WTC11 (cell line): ENCODE measurements at regions not wholly inside any gene's neighbourhood (a gene's known extent, or its start where the extent isn't known, plus 50 kb on each side); places are given as distances from the start of the nearest gene placed in this dataset.

Experiments used
- ATAC-seq: fragments of 200-7000 bp; cut with Tn5 transposase; 2 replicates; pipeline ENCODE4 v1.10.0; 2021; ENCODE audit warnings: mild to moderate bottlenecking, moderate library complexity
- CTCF ChIA-PET: fragments of 300-600 bp; sonication (Branson Sonifier 250); formaldehyde crosslinking; loops from one replicate; lab custom pipeline; 2021; ENCODE audit warnings: antibody characterized with exemption; lab: Charles Lee
- POLR2A ChIA-PET: fragments of 350-600 bp; sonication (Branson Sonifier 250); formaldehyde crosslinking; loops from one replicate; lab custom pipeline; 2021; ENCODE audit warnings: antibody characterized with exemption; lab: Charles Lee
- DNase-seq: peaks from one replicate; pipeline ENCODE4 v3.0.0; 2021; ENCODE audit warnings: low spot score
- H3K27ac Mint-ChIP-seq: 2 replicates; pipeline ENCODE4 v1.8.0; 2021; ENCODE audit warnings: mixed read lengths
- H3K27me3 Mint-ChIP-seq: 2 replicates; pipeline ENCODE4 v1.8.0; 2021; ENCODE audit warnings: low read depth, mild to moderate bottlenecking, moderate library complexity, mixed read lengths
- H3K36me3 Mint-ChIP-seq: 2 replicates; pipeline ENCODE4 v1.8.0; 2021; ENCODE audit warnings: mixed read lengths
- H3K4me1 Mint-ChIP-seq: 2 replicates; pipeline ENCODE4 v1.8.0; 2022; ENCODE audit warnings: mixed read lengths
- H3K4me3 Mint-ChIP-seq: 2 replicates; pipeline ENCODE4 v1.8.0; 2021; ENCODE audit warnings: mild to moderate bottlenecking, moderate library complexity, mixed read lengths
- H3K9me3 Mint-ChIP-seq: 2 replicates; pipeline ENCODE4 v1.8.0; 2021; ENCODE audit warnings: mixed read lengths
- CREM ChIP-seq: sonication (generic); formaldehyde crosslinking; IDR thresholded peaks from 2 replicates; pipeline ENCODE4 v1.8.1; 2022; ENCODE audit warnings: mild to moderate bottlenecking, missing genetic modification reagents, moderate library complexity
- ETV6 ChIP-seq: sonication (generic); formaldehyde crosslinking; IDR thresholded peaks from 2 replicates; pipeline ENCODE4 v1.8.1; 2022; ENCODE audit warnings: mild to moderate bottlenecking, missing genetic modification reagents
- FOXK1 ChIP-seq: sonication (generic); formaldehyde crosslinking; IDR thresholded peaks from 2 replicates; pipeline ENCODE4 v1.8.0; 2022; ENCODE audit warnings: mild to moderate bottlenecking, moderate library complexity, missing genetic modification reagents
- KAT7 ChIP-seq: sonication (generic); formaldehyde crosslinking; IDR thresholded peaks from 2 replicates; pipeline ENCODE4 v1.8.1; 2023; ENCODE audit warnings: missing genetic modification reagents, mild to moderate bottlenecking, borderline replicate concordance
- NR1H2 ChIP-seq: sonication (generic); formaldehyde crosslinking; IDR thresholded peaks from 2 replicates; pipeline ENCODE4 v1.9.0; 2021; ENCODE audit warnings: mild to moderate bottlenecking, moderate library complexity, missing genetic modification reagents
- NR2C2 ChIP-seq: sonication (generic); formaldehyde crosslinking; IDR thresholded peaks from 2 replicates; pipeline ENCODE4 v1.8.0; 2022; ENCODE audit warnings: mild to moderate bottlenecking, missing genetic modification reagents
- OVOL2 ChIP-seq: fragments of 250-450 bp; sonication (Bioruptor Pico); IDR thresholded peaks from 2 replicates; pipeline ENCODE4 v1.9.0; 2021; ENCODE audit warnings: mild to moderate bottlenecking, borderline replicate concordance
- PRRX2 ChIP-seq: fragments of 250-450 bp; sonication (Bioruptor Pico); IDR thresholded peaks from 2 replicates; pipeline ENCODE4 v1.8.0; 2021; ENCODE audit warnings: mild to moderate bottlenecking
- RORB ChIP-seq: fragments of 250-450 bp; sonication (Bioruptor Pico); IDR thresholded peaks from 2 replicates; pipeline ENCODE4 v1.9.0; 2021; ENCODE audit warnings: mild to moderate bottlenecking
- ZBTB21 ChIP-seq: sonication (generic); formaldehyde crosslinking; IDR thresholded peaks from 2 replicates; pipeline ENCODE4 v1.8.1; 2023; ENCODE audit warnings: mild to moderate bottlenecking, missing genetic modification reagents, borderline replicate concordance
- ZNF317 ChIP-seq: sonication (generic); formaldehyde crosslinking; IDR thresholded peaks from 2 replicates; pipeline ENCODE4 v1.8.1; 2023; ENCODE audit warnings: low read depth, mild to moderate bottlenecking, moderate library complexity, missing genetic modification reagents, borderline replicate concordance
- ZNF416 ChIP-seq: fragments of 250-450 bp; sonication (Bioruptor Pico); IDR thresholded peaks from 2 replicates; pipeline ENCODE4 v1.9.0; 2021; ENCODE audit warnings: mild to moderate bottlenecking, inconsistent platforms
- TF ChIP-seq, protein P1 (sequence below): sonication (generic); formaldehyde crosslinking; IDR thresholded peaks from 2 replicates; pipeline ENCODE4 v1.8.1; 2023; ENCODE audit warnings: mild to moderate bottlenecking, missing genetic modification reagents, moderate library complexity
- TF ChIP-seq, protein P2 (sequence below): fragments of 250-450 bp; sonication (Bioruptor Pico); IDR thresholded peaks from 2 replicates; pipeline ENCODE4 v2.1.2; 2022; ENCODE audit warnings: mild to moderate bottlenecking, moderate library complexity
- TF ChIP-seq, protein P3 (sequence below): sonication (generic); formaldehyde crosslinking; IDR thresholded peaks from 2 replicates; pipeline ENCODE4 v1.8.0; 2023; ENCODE audit warnings: mild to moderate bottlenecking, missing genetic modification reagents
- TF ChIP-seq, protein P4 (sequence below): sonication (generic); formaldehyde crosslinking; IDR thresholded peaks from 2 replicates; pipeline ENCODE4 v1.8.1; 2022; ENCODE audit warnings: missing genetic modification reagents, borderline replicate concordance
- TF ChIP-seq, protein P5 (sequence below): sonication (generic); formaldehyde crosslinking; IDR thresholded peaks from 2 replicates; pipeline ENCODE4 v1.8.0; 2022; ENCODE audit warnings: mild to moderate bottlenecking, missing genetic modification reagents
- TF ChIP-seq, protein P6 (sequence below): sonication (generic); formaldehyde crosslinking; IDR thresholded peaks from 2 replicates; pipeline ENCODE4 v1.8.0; 2023; ENCODE audit warnings: missing genetic modification reagents, mild to moderate bottlenecking, borderline replicate concordance

DNA sequence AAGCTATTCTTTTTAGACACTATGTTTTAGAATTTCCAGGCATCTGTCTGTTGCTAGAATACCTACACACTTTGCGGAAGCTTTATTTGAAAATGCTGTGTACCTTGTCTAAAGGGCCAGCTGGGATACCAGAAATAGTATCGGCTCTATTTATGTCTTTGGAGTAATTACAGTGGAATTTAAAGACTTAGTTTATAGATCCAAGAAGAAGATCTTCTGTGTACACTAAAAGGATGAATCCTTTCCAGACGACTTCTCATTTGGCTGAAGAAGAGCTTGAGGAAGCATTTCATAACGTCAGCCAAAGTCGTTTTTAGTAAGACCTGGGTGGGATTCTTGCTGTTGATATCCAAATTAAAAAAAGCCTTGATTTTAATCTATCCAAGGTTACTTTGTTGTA, 365.9 kb downstream of the INHBA start:
- Mint-ChIP-seq H3K27me3 (no peaks in the 10 kb centered on the region; the same call in 1 of the 2 replicates), H3K9me3 (no peaks in the 10 kb centered on the region), H3K4me3 (no peak overlapping the region), H3K4me1 (no peaks in the 10 kb centered on the region), H3K36me3 (no peaks in the 10 kb centered on the region), H3K27ac (no peak overlapping the region)
- TF ChIP-seq ZNF416 (CRISPR knock-in tag) (no peak), KAT7 (CRISPR knock-in tag) (no peak)
- TF ChIP-seq, protein P1, sequence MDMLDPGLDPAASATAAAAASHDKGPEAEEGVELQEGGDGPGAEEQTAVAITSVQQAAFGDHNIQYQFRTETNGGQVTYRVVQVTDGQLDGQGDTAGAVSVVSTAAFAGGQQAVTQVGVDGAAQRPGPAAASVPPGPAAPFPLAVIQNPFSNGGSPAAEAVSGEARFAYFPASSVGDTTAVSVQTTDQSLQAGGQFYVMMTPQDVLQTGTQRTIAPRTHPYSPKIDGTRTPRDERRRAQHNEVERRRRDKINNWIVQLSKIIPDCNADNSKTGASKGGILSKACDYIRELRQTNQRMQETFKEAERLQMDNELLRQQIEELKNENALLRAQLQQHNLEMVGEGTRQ (CRISPR knock-in tag) = no peak
- no peak for ATAC-seq
- no peak for DNase-seq
- CTCF ChIA-PET = interaction anchor here (1.6 kb wide), 1 partner anchor 21 kb away, joined by 5 read pairs; no protein-coding TSS in a partner anchor
- POLR2A ChIA-PET = no interaction called here

DNA sequence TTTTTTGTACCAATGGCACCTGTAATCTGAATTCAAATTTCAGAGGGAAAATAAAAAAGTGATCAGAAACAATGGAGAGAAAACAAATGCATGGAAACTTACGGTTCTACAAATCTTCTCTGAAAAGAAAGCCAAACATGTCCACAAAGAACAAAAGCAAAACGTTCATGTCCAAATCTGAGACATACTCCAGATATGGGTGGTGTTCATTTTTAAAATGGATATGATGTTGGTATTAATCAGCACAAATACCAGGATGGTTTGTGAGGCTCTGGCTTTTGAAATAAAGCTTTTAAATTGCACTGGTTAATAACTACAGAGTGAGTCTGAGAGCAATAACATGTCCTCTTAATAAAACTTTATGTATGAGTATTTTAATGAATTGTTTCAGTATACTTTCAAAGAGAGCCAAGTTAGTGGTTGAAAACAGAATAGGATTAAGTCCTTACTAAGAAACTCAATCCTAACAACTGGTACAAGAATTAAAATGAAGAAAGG, 366.4 kb downstream of the INHBA start:
- no peaks in the 10 kb centered on the region for H3K9me3 Mint-ChIP-seq
- DNase-seq (no peak), ATAC-seq (no peak)
- TF ChIP-seq, protein P2, sequence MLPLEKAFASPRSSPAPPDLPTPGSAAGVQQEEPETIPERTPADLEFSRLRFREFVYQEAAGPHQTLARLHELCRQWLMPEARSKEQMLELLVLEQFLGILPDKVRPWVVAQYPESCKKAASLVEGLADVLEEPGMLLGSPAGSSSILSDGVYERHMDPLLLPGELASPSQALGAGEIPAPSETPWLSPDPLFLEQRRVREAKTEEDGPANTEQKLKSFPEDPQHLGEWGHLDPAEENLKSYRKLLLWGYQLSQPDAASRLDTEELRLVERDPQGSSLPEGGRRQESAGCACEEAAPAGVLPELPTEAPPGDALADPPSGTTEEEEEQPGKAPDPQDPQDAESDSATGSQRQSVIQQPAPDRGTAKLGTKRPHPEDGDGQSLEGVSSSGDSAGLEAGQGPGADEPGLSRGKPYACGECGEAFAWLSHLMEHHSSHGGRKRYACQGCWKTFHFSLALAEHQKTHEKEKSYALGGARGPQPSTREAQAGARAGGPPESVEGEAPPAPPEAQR = no peak
- TF ChIP-seq, protein P3, sequence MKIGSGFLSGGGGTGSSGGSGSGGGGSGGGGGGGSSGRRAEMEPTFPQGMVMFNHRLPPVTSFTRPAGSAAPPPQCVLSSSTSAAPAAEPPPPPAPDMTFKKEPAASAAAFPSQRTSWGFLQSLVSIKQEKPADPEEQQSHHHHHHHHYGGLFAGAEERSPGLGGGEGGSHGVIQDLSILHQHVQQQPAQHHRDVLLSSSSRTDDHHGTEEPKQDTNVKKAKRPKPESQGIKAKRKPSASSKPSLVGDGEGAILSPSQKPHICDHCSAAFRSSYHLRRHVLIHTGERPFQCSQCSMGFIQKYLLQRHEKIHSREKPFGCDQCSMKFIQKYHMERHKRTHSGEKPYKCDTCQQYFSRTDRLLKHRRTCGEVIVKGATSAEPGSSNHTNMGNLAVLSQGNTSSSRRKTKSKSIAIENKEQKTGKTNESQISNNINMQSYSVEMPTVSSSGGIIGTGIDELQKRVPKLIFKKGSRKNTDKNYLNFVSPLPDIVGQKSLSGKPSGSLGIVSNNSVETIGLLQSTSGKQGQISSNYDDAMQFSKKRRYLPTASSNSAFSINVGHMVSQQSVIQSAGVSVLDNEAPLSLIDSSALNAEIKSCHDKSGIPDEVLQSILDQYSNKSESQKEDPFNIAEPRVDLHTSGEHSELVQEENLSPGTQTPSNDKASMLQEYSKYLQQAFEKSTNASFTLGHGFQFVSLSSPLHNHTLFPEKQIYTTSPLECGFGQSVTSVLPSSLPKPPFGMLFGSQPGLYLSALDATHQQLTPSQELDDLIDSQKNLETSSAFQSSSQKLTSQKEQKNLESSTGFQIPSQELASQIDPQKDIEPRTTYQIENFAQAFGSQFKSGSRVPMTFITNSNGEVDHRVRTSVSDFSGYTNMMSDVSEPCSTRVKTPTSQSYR (CRISPR knock-in tag) = no peak
- no peak for TF ChIP-seq ZBTB21
- TF ChIP-seq, protein P4, sequence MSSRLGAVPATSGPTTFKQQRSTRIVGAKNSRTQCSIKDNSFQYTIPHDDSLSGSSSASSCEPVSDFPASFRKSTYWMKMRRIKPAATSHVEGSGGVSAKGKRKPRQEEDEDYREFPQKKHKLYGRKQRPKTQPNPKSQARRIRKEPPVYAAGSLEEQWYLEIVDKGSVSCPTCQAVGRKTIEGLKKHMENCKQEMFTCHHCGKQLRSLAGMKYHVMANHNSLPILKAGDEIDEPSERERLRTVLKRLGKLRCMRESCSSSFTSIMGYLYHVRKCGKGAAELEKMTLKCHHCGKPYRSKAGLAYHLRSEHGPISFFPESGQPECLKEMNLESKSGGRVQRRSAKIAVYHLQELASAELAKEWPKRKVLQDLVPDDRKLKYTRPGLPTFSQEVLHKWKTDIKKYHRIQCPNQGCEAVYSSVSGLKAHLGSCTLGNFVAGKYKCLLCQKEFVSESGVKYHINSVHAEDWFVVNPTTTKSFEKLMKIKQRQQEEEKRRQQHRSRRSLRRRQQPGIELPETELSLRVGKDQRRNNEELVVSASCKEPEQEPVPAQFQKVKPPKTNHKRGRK (CRISPR knock-in tag) = no peak
- TF ChIP-seq NR1H2 (CRISPR knock-in tag) = no peak
- no peak for TF ChIP-seq ZNF317
- no peak for TF ChIP-seq OVOL2 (CRISPR knock-in tag)
- no peak for TF ChIP-seq ETV6
- TF ChIP-seq CREM (CRISPR knock-in tag) = no peak
- TF ChIP-seq ZNF416 (CRISPR knock-in tag) = no peak
- TF ChIP-seq NR2C2 = no peak
- TF ChIP-seq, protein P5, sequence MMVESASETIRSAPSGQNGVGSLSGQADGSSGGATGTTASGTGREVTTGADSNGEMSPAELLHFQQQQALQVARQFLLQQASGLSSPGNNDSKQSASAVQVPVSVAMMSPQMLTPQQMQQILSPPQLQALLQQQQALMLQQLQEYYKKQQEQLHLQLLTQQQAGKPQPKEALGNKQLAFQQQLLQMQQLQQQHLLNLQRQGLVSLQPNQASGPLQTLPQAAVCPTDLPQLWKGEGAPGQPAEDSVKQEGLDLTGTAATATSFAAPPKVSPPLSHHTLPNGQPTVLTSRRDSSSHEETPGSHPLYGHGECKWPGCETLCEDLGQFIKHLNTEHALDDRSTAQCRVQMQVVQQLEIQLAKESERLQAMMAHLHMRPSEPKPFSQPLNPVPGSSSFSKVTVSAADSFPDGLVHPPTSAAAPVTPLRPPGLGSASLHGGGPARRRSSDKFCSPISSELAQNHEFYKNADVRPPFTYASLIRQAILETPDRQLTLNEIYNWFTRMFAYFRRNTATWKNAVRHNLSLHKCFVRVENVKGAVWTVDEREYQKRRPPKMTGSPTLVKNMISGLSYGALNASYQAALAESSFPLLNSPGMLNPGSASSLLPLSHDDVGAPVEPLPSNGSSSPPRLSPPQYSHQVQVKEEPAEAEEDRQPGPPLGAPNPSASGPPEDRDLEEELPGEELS (CRISPR knock-in tag) = no peak
- TF ChIP-seq RORB (CRISPR knock-in tag) = no peak
- TF ChIP-seq, protein P6, sequence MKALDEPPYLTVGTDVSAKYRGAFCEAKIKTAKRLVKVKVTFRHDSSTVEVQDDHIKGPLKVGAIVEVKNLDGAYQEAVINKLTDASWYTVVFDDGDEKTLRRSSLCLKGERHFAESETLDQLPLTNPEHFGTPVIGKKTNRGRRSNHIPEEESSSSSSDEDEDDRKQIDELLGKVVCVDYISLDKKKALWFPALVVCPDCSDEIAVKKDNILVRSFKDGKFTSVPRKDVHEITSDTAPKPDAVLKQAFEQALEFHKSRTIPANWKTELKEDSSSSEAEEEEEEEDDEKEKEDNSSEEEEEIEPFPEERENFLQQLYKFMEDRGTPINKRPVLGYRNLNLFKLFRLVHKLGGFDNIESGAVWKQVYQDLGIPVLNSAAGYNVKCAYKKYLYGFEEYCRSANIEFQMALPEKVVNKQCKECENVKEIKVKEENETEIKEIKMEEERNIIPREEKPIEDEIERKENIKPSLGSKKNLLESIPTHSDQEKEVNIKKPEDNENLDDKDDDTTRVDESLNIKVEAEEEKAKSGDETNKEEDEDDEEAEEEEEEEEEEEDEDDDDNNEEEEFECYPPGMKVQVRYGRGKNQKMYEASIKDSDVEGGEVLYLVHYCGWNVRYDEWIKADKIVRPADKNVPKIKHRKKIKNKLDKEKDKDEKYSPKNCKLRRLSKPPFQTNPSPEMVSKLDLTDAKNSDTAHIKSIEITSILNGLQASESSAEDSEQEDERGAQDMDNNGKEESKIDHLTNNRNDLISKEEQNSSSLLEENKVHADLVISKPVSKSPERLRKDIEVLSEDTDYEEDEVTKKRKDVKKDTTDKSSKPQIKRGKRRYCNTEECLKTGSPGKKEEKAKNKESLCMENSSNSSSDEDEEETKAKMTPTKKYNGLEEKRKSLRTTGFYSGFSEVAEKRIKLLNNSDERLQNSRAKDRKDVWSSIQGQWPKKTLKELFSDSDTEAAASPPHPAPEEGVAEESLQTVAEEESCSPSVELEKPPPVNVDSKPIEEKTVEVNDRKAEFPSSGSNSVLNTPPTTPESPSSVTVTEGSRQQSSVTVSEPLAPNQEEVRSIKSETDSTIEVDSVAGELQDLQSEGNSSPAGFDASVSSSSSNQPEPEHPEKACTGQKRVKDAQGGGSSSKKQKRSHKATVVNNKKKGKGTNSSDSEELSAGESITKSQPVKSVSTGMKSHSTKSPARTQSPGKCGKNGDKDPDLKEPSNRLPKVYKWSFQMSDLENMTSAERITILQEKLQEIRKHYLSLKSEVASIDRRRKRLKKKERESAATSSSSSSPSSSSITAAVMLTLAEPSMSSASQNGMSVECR = no peak
- TF ChIP-seq FOXK1 (CRISPR knock-in tag) = no peak
- TF ChIP-seq PRRX2 (CRISPR knock-in tag) = no peak
- H3K27me3 Mint-ChIP-seq = no peaks in the 10 kb centered on the region
- CTCF ChIA-PET = interaction anchor here (1.6 kb wide), 1 partner anchor 21 kb away, joined by 5 read pairs; no protein-coding TSS in a partner anchor
- no peak overlapping the region for H3K27ac Mint-ChIP-seq
- no peak overlapping the region for H3K4me3 Mint-ChIP-seq
- H3K4me1 Mint-ChIP-seq = no peaks in the 10 kb centered on the region
- POLR2A ChIA-PET = no interaction called here
- H3K36me3 Mint-ChIP-seq = no peaks in the 10 kb centered on the region
